PC-3 (cell line): ENCODE measurements at regions not wholly inside any gene's neighbourhood (a gene's known extent, or its start where the extent isn't known, plus 50 kb on each side); places are given as distances from the start of the nearest gene placed in this dataset.

Source experiments
- ATAC-seq: fragments of 200-7000 bp; cut with Tn5 transposase; 2 replicates; pipeline ENCODE4 v1.9.1; 2020; ENCODE audit warnings: mild to moderate bottlenecking, moderate library complexity
- BruUV-seq: library from RNA; stranded (reverse); fragments of 400-500 nt; replicated peaks from 2 replicates; lab custom pipeline; 2021; lab: Mats Ljungman, UMichigan
- CTCF ChIA-PET: fragments of 300-600 bp; sonication (Branson Sonifier 250); formaldehyde crosslinking; loops from one replicate; lab custom pipeline; 2022; ENCODE audit warnings: antibody characterized with exemption; lab: Charles Lee
- POLR2A ChIA-PET: fragments of 300-600 bp; sonication (Branson Sonifier 250); formaldehyde crosslinking; loops from one replicate; lab custom pipeline; 2022; ENCODE audit warnings: antibody characterized with exemption; ENCODE audit not compliant: unreplicated experiment; lab: Charles Lee
- DNase-seq: peaks from one replicate; pipeline ENCODE4 v3.0.0-alpha.2; 2015
- H2AFZ ChIP-seq: fragments of 300-600 bp; sonication (generic); 2 replicates; pipeline ENCODE4 v1.6.0; 2016; ENCODE audit warnings: antibody characterized with exemption, low read length
- H3F3A ChIP-seq: fragments of 300-600 bp; sonication (generic); one replicate; pipeline ENCODE4 v1.6.0; 2017; ENCODE audit warnings: antibody characterized with exemption, low read length, control low read depth, mild to moderate bottlenecking; ENCODE audit not compliant: unreplicated experiment
- H3K27ac ChIP-seq: fragments of 300-600 bp; sonication (generic); 2 replicates; pipeline ENCODE4 v1.5.1; 2016; ENCODE audit warnings: mild to moderate bottlenecking, low read length
- H3K27me3 ChIP-seq: fragments of 300-600 bp; sonication (generic); 2 replicates; pipeline ENCODE4 v1.6.1; 2016; ENCODE audit warnings: low read length, mixed read lengths
- H3K36me3 ChIP-seq: fragments of 300-600 bp; sonication (generic); 2 replicates; pipeline ENCODE4 v1.6.1; 2016; ENCODE audit warnings: low read depth, mixed run types, low read length, mixed read lengths
- H3K4me1 ChIP-seq: fragments of 300-600 bp; sonication (generic); 2 replicates; pipeline ENCODE4 v1.5.1; 2016; ENCODE audit warnings: low read length; ENCODE audit not compliant: insufficient read depth
- H3K4me2 ChIP-seq: fragments of 300-600 bp; sonication (generic); 2 replicates; pipeline ENCODE4 v1.6.0; 2016; ENCODE audit warnings: low read length
- H3K4me3 ChIP-seq: fragments of 300-600 bp; sonication (generic); 2 replicates; pipeline ENCODE4 v1.5.1; 2016; ENCODE audit warnings: mild to moderate bottlenecking, low read length, mixed read lengths
- H3K79me2 ChIP-seq: fragments of 300-600 bp; sonication (generic); 2 replicates; pipeline ENCODE4 v1.6.1; 2017; ENCODE audit warnings: low read length, mixed read lengths
- H3K9ac ChIP-seq: fragments of 300-600 bp; sonication (generic); 2 replicates; pipeline ENCODE4 v1.6.0; 2016; ENCODE audit warnings: mild to moderate bottlenecking, low read length
- H3K9me2 ChIP-seq: fragments of 300-600 bp; sonication (generic); replicated peaks from 2 replicates; pipeline ENCODE4 v1.6.1; 2016; ENCODE audit warnings: mixed run types, low read length, mixed read lengths
- H3K9me3 ChIP-seq: fragments of 300-600 bp; sonication (generic); 2 replicates; pipeline ENCODE4 v1.6.1; 2016; ENCODE audit warnings: low read length, mixed read lengths
- H4K20me1 ChIP-seq: fragments of 300-600 bp; sonication (generic); 2 replicates; pipeline ENCODE4 v1.6.1; 2016; ENCODE audit warnings: low read length, mixed read lengths
- CTCF ChIP-seq: fragments of 300-600 bp; sonication (generic); conservative IDR thresholded peaks from 2 replicates; pipeline ENCODE4 v1.5.1; 2017; ENCODE audit warnings: antibody characterized with exemption, low read depth, mild to moderate bottlenecking, low read length
- EZH2 ChIP-seq: fragments of 300-600 bp; sonication (generic); IDR thresholded peaks from one replicate; pipeline ENCODE4 v1.6.1; 2017; ENCODE audit warnings: antibody characterized with exemption, mild to moderate bottlenecking, low read length; ENCODE audit not compliant: unreplicated experiment
- EZH2phosphoT487 ChIP-seq: fragments of 300-600 bp; sonication (generic); IDR thresholded peaks from 2 replicates; pipeline ENCODE4 v1.6.1; 2018; ENCODE audit warnings: mild to moderate bottlenecking, antibody characterized with exemption, low read length, borderline replicate concordance
- intact Hi-C: fragments of 100-400 bp; cut with micrococcal nuclease; formaldehyde crosslinking; loops from 2 replicates; pipeline ENCODE4 v1.9.0; 2023

- H3K9me2 ChIP-seq, result no peaks in the 10 kb centered on the region
- no peaks in the 10 kb centered on the region for H4K20me1 ChIP-seq
- TF ChIP-seq CTCF (no peak), EZH2 (no peak), EZH2phosphoT487 (no peak)
- H3K4me2 ChIP-seq, result no peak overlapping the region
- no peaks in the 10 kb centered on the region for H3K9me3 ChIP-seq
- H3K4me1 ChIP-seq, result peaks cover 38% of the 10 kb centered on the region
- ChIA-PET POLR2A (no interaction called here), CTCF (no interaction called here)
- H3K27me3 ChIP-seq, result no peaks in the 10 kb centered on the region
- H3K4me3 ChIP-seq, result no peak overlapping the region
- DNase-seq, result no peak
- intact Hi-C loops, result no loop called here
- no peak for ATAC-seq
- H3K79me2 ChIP-seq, result no peaks in the 10 kb centered on the region
- BruUV-seq, result no TSS peak
- no peaks in the 10 kb centered on the region for H3K36me3 ChIP-seq
- H3K27ac ChIP-seq, result no peak overlapping the region
- H3F3A ChIP-seq, result no peaks in the 10 kb centered on the region
- no peak overlapping the region for H3K9ac ChIP-seq
- H2AFZ ChIP-seq, result no peak overlapping the region
Measured at GRCh38 chr9:88750832-88751360, 215.9 kb downstream of the NXNL2 start.

GRCh38 chr9:88751781-88752180 is 216.8 kb downstream of the NXNL2 start:
- peaks cover 29% of the 10 kb centered on the region for H3K4me1 ChIP-seq
- H3K27me3 ChIP-seq, result no peaks in the 10 kb centered on the region
- no peaks in the 10 kb centered on the region for H3K9me2 ChIP-seq
- ChIA-PET CTCF (no interaction called here), POLR2A (no interaction called here)
- no peaks in the 10 kb centered on the region for H3K36me3 ChIP-seq
- intact Hi-C loops, result no loop called here
- no TSS peak for BruUV-seq
- no peak for DNase-seq
- H3K9me3 ChIP-seq, result no peaks in the 10 kb centered on the region
- no peak for TF ChIP-seq EZH2phosphoT487
- no peak for TF ChIP-seq CTCF
- no peak for TF ChIP-seq EZH2
- no peaks in the 10 kb centered on the region for H4K20me1 ChIP-seq
- no peak overlapping the region for H3K4me2 ChIP-seq
- ATAC-seq, result no peak
- no peak overlapping the region for H2AFZ ChIP-seq
- no peak overlapping the region for H3K27ac ChIP-seq
- no peaks in the 10 kb centered on the region for H3K79me2 ChIP-seq
- no peak overlapping the region for H3K9ac ChIP-seq
- no peaks in the 10 kb centered on the region for H3F3A ChIP-seq
- no peak overlapping the region for H3K4me3 ChIP-seq

- ATAC-seq (no peak), DNase-seq (no peak)
- H3K9ac ChIP-seq, result no peak overlapping the region
- no peak overlapping the region for H3K4me3 ChIP-seq
- peaks cover 9% of the 10 kb centered on the region; the same call in 1 of the 2 replicates for H3K4me1 ChIP-seq
- H3K9me2 ChIP-seq, result no peaks in the 10 kb centered on the region
- H3K27me3 ChIP-seq, result no peaks in the 10 kb centered on the region
- TF ChIP-seq CTCF (no peak), EZH2phosphoT487 (no peak), EZH2 (no peak)
- ChIA-PET POLR2A (no interaction called here), CTCF (no interaction called here)
- H2AFZ ChIP-seq, result no peak overlapping the region
- no peaks in the 10 kb centered on the region for H4K20me1 ChIP-seq
- no peaks in the 10 kb centered on the region for H3K36me3 ChIP-seq
- no peaks in the 10 kb centered on the region for H3K79me2 ChIP-seq
- H3F3A ChIP-seq, result no peaks in the 10 kb centered on the region
- no peak overlapping the region for H3K4me2 ChIP-seq
- no TSS peak for BruUV-seq
- no peaks in the 10 kb centered on the region for H3K9me3 ChIP-seq
- H3K27ac ChIP-seq, result no peak overlapping the region
- intact Hi-C loops, result no loop called here
Measured at GRCh38 chr9:88753691-88754367, 218.9 kb downstream of the NXNL2 start.
